Activated CD4-positive, alpha-beta T cell treated with anti-CD3 and anti-CD28 coated beads, Interleukin-2, amount 50 U/mL, for 1 hour (primary cell): ENCODE measurements at regions not wholly inside any gene's neighbourhood (a gene's known extent, or its start where the extent isn't known, plus 50 kb on each side); places are given as distances from the start of the nearest gene placed in this dataset.
"Not testable (repeated sequence)": the region's sequence is repeated elsewhere in the genome, so short reads cannot be mapped to it uniquely, and the experiment has no call there.

ENCODE experiments used
- DNase-seq: peaks from one replicate; pipeline ENCODE4 v3.0.0-alpha.2; 2020

DNA sequence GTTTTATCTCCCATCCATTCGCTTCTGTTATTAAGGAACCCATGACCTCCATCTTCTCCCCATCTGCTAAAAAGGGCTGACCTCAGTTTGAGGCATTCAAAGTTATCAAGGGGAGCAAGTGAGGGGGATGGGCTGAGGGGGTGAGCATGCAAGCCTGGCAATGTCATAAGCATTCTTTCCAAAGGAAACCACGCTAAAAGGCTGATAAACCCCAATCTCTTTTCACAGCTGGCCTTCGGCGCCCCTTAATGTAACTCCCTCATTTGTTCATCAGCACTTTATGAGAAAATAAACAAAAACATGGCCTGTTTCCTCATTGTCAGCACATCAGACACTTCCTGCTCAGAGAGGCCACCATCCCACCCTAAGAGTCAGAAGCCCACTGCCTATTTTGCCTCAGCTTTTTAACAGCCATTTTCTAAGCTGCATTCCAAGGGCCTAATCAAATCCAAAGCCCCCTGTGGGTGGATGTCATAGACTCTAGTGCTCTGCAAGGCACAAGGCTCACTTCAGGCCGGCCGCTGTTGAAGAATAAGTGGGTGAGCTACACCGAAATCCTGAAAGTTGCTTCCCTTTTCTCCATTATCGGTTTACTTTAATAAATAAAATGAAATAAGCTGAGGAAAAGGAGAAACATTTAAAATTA lies 92.0 kb upstream of the SRD5A3 start:
- no peak for DNase-seq

DNA sequence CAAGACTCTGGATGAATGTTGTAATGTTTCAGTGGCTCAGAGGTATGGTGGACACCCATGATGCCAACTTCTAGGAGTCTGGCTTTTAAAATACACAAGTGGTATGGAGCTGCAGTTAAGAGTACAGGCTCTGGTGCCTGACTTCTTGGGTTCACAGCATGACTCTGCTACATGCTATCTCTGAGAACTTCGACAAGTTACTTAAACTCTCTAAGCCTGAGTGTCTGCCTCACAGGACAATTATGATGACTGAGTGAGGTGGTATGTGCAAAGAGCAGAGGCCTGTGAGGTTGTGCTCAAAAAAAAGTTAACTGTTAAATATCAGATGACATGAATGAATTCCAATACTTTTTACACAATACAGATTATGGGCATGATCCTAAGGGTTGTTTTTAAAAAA lies 90.9 kb upstream of the SRD5A3 start:
- DNase-seq: no peak

DNA sequence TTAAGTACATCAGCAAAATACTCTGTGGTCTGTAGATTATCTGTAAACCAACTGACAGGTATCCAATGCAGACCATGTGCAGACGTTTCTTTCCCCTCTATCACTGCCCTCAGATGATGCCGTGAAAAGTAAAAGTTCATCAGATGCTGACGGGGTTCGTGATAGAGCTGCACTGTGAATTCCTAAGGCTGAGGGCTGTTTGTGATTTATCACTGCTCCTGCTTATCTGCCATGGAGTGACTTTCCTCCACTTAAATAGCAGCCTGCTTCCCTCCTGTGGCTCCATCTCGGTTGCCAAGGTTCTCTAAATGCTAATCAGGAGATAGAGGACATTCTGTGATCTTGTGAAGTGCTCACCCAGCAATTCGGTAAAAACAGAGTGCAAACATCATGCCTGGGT lies 89.3 kb upstream of the SRD5A3 start:
- no peak for DNase-seq

DNA sequence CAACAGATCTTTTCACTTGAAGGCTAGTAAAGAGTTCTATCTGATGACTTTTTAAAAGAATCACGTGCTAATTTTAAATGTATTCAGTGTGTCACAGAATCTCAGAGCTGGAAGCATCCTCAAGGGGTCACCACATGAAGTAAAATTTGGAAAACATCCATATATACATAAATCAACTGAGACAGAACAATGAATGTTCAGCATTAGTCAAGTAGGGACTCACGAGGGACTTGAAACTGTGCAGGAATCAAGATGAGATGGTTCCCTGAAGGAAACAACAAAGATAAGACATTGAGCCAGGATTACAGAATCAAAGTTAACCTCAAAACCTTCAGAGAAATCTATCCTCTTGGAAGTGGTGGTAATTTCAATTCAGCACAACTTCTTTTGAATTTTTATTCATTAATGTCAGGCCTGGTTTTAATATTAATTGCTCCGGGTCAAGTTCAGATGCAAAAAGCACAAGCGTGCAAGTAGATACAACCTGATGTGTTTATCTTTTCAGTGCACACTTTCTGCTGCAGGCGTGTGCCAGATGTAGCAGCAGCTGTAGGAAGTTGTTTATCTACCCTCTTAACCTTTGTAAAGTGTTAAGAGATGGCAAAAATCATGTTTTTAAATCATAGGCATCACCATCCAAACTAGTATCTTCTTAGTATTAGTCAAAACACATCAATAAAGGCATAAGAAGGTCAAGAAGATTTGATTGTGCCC lies 87.7 kb upstream of the SRD5A3 start:
- DNase-seq: no peak

DNA sequence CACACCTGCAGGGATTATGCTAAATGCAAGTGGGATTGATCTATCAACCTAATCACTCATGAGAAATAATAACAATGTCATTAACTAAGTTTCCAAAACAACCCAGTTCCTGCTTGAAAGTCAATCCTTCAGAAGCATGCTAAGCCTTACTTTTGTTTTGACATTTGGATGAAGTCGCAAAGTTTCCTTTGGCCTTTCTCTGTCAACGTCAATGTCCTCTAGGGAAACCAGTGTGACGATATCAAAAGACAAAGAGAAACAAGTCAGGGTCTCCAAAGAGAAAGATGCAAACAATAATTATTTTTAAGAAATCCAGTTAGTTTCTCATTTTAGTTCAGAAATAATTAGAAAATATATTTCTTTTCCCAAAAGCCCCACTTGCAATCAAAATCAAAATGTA lies 86.7 kb upstream of the SRD5A3 start:
- DNase-seq: no peak

DNA sequence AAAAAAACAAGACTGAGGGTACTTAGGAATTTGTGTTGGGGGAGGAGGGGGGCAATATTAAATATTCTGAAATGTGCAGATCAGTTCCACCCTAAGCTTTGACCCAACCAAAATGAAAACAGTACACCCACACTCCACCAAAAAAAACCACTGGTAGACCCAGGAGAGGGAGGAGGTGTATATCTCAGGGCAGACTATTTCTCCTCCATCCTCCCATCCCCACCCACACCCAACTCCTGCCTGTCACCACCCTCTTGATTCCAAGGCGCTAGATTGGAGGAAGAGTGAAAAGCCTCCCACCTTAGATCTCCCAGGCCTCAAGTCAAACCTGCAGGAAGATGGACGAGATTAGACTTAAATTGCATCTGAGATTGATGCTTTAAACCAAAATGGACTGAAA lies 76.6 kb upstream of the SRD5A3 start:
- no peak for DNase-seq

DNA sequence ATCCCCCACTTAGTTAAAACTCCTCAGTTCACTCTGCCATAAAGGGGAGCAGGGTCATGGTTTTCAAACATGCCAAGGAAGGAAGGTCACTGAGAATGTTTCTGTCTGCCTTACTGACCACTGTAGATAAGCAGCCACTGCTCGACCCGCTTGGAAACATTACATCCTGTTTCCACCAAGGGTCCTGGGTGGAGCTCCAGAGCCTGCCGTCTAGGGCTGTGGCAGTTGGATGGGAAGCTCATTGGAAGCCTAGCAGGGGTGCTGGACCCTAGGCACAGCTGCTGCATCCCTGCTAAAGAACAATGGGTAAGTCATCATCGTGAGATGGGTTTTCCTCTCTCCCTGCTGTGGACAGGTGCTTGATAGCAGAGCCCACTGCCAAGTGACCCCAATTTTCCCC lies 76.0 kb upstream of the SRD5A3 start:
- DNase-seq: no peak

DNA sequence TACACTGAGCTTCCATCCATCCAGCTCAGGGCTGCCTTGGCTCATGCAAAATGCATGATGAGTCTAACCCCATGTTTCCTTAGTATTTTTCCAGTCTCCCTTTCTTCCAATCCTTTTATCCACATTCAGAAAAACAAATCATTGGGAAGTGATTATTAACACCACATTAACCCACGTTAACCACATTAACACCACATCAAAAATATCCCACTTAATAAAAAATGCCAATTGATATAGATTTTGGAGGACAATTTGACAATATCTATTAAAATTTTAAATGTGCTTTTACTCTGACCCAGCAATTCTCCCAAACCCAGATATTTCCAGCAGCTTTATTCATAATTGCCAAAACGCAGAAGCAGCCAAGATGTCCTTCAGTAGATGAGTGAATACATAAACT lies 75.6 kb upstream of the SRD5A3 start:
- DNase-seq: no peak

DNA sequence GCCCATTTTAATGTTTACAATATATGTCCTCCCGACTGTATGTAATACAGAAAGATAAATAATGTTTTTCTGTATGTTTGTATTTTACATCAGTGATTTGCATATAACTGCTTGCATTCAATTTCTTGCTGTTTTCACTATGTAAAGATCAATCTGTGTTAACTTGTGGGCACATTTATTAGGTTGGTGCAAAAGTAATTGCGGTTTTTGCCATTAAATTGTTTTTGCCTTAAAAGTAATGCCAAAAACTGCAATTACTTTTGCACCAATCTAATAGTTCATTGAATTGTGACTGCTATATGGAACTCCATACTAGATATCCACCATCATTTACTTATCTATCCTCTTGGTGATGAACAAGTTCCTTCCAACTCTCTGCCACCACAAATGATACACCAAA lies 73.9 kb upstream of the SRD5A3 start:
- DNase-seq: no peak

DNA sequence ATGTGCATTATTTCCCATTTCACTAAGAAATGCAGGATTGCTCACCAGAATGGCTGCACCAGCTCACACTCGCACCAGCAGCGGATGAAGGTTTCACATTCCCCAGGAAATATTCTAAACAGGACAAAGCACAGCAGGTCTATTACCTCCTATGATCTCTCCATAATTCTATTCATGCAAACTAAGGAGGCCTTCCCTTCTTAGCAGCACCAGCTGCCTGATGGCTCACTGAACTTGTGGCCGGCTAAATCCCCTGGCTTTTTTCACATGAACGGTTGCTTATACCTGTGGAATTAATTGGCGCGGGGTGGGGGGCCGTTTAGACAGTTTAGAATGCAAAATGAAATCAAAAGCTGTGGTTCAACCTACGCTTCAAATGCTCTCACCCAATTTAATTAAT lies 73.5 kb upstream of the SRD5A3 start:
- no peak for DNase-seq

DNA sequence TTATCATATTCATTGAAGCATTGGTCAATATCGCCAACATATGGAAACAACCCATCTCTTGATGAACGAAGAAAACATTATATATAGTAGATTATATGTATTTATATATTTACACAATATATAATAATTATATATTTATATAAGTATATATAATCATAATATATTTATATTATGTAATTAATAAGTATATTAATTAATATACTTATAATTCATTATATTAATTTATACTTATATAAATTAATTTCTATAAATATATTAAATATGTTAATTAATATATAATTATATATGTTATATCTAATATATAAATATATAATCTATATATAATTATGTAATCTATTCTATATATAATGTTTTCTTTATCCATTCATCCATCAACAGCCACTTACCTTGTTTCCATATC lies 69.0 kb upstream of the SRD5A3 start:
- no peak for DNase-seq

DNA sequence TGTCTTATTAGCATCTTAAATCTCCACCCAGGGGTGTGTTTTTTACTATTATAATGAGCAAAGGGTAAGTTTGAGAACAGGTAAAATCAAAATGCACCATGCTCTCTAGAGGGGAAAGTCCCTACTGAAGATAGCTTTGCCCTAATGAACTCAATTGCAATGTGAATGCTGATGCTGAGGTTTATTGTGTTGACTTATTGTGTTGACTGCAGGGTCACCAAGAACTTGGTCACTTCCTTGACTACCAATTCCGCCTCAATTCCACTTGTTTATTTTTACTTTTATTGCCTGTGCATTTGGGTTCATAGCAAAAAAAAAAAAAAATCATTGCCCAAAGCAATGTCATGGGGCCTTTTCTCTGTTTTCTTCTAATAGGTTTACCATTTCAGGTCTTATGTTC lies 67.7 kb upstream of the SRD5A3 start:
- no peak for DNase-seq

DNA sequence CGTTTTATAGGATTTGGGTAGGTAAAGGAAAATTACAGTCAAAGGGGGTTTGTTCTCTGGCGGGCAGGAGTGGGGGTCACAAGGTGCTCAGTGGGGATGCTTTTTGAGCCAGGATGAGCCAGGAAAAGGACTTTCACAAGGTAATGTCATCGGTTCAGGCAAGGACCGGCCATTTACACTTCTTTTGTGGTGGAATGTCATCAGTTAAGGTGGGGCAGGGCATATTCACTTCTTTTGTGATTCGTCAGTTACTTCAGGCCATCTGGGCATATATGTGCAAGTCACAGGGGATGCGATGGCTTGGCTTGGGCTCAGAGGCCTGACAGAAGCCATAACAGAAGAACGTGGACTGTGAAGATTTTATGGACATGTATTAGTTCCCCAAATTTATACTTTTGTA lies 65.6 kb upstream of the SRD5A3 start:
- not testable (repeated sequence) for DNase-seq

DNA sequence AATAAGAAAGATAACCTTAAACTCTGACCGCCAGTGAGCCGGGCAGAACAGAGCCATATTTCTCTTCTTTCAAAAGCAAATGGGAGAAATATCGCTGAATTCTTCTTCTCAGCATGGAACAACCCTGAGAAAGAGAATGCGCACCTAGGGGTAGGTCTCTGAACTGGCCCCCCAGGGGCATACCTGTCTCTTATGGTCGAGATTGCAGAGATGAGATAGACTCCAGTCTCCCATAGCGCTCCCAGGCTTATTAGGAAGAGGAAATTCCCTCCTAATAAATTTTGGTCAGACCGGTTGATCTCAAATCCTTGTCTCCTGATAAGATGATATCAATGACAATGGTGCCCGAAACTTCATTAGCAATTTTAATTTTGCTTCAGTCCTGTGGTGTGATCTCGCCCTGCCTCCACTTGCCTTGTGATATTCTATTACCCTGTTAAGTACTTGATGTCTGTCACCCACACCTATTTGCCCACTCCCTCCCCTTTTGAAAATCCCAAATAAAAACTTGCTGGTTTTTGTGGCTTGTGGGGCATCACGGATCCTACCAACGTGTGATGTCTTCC lies 64.8 kb upstream of the SRD5A3 start:
- DNase-seq: not testable (repeated sequence)

DNA sequence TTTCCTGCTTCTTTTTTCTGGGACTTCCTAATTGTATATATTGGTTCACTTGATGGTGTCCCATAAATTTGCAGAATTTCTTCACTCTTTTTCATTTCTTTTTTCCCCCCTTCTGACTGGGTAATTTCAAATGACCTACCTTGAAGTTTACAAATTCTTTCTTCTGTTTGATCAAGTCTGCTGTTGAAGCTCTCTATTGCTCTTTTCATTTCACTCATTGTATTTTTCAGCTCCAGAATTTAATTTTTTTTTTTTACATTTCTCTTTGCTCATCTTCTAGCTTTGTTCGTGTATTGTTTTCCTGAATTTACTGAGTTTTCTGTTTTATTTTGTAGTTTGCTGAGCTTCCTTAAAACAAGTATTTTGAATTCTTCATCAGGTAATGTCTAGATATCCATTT lies 61.7 kb upstream of the SRD5A3 start:
- no peak for DNase-seq

DNA sequence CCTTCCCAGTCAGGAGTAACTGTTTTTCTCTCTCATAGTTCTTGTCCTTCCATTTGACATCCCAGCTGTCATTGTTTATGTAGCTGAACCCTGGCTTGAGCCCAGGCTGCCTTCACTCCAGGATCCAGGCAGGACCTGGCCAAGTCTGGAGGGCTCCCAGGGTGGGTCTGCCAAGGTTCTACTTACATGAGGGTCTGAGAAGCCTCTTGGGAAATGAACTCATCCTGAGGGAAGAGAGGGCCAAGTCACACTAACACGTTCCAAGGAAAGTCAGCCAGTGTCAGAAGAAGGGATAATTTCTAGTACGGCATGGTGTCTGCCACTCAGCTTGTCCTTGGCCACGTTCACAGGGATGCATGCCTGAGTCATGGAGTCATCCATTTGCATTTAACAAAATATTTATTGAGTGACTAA lies 54.8 kb upstream of the SRD5A3 start:
- DNase-seq: no peak

DNA sequence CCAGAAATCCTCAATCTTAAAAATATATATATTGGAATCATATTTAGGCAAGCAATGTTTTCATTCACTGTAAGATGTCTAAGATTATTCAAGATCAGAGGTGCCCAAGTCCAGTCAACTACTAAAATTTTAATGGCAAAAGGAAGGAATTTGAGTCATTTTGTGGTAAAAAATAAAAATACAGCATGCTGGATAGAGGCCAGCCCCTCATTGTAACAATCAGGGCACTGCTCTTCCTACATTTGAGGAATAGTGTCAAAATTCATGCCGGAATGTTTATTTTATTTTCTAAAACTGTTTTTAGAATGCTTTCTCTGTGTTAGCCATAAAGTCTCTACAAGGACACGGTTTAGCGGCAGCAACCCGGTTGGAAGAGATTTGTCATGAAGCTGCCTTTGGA lies 49.9 kb upstream of the SRD5A3 start:
- no peak for DNase-seq
